KOPT-K1 (cell line): ENCODE measurements at regions not wholly inside any gene's neighbourhood (a gene's known extent, or its start where the extent isn't known, plus 50 kb on each side); places are given as distances from the start of the nearest gene placed in this dataset.

Experiments
- H3K27ac ChIP-seq: fragments of 200-600 bp; sonication (generic); 2 replicates; pipeline ENCODE4 v1.5.1; 2016; ENCODE audit warnings: antibody characterized with exemption, mild to moderate bottlenecking, low read depth, low read length; ENCODE audit not compliant: poor library complexity, severe bottlenecking
- H3K36me3 ChIP-seq: fragments of 200-600 bp; sonication (generic); 2 replicates; pipeline ENCODE4 v1.5.1; 2017; ENCODE audit warnings: antibody characterized with exemption, mild to moderate bottlenecking, low read length, moderate library complexity; ENCODE audit not compliant: insufficient read depth
- H3K9me3 ChIP-seq: fragments of 200-600 bp; sonication (generic); 2 replicates; pipeline ENCODE4 v1.5.1; 2017; ENCODE audit warnings: antibody characterized with exemption, low read length, mild to moderate bottlenecking; ENCODE audit not compliant: insufficient read depth, poor library complexity, severe bottlenecking

GRCh38 chr20:1830240-1830639 lies 65.0 kb upstream of the SIRPA start:
- Histone ChIP-seq H3K27ac (no peak overlapping the region), H3K9me3 (no peaks in the 10 kb centered on the region), H3K36me3 (no peaks in the 10 kb centered on the region)

- Histone ChIP-seq H3K27ac (no peak overlapping the region), H3K36me3 (no peaks in the 10 kb centered on the region)
Measured at GRCh38 chr20:1829531-1829930, 65.7 kb upstream of the SIRPA start.

GRCh38 chr20:1828786-1829131 lies 66.4 kb upstream of the SIRPA start:
- Histone ChIP-seq H3K9me3 (peaks cover 7% of the 10 kb centered on the region), H3K36me3 (no peaks in the 10 kb centered on the region), H3K27ac (no peak overlapping the region)

More at GRCh38 chr20:1829531-1829930, 65.7 kb upstream of the SIRPA start:
- H3K9me3 ChIP-seq: no peaks in the 10 kb centered on the region

GRCh38 chr20:1827974-1828785 lies 67.0 kb upstream of the SIRPA start:
- H3K36me3 ChIP-seq: no peaks in the 10 kb centered on the region
- H3K27ac ChIP-seq: no peak overlapping the region
- peaks cover 11% of the 10 kb centered on the region for H3K9me3 ChIP-seq

GRCh38 chr20:1827510-1827973 lies 67.7 kb upstream of the SIRPA start:
- no peak overlapping the region for H3K27ac ChIP-seq
- peaks cover 18% of the 10 kb centered on the region for H3K9me3 ChIP-seq
- H3K36me3 ChIP-seq: no peaks in the 10 kb centered on the region

GRCh38 chr20:1825938-1826445 lies 69.2 kb upstream of the SIRPA start:
- peaks cover 30% of the 10 kb centered on the region for H3K9me3 ChIP-seq
- no peaks in the 10 kb centered on the region for H3K36me3 ChIP-seq
- H3K27ac ChIP-seq: no peak overlapping the region

- Histone ChIP-seq H3K27ac (no peak overlapping the region), H3K36me3 (no peaks in the 10 kb centered on the region), H3K9me3 (peaks cover 33% of the 10 kb centered on the region)
Measured at GRCh38 chr20:1825507-1825906, 69.7 kb upstream of the SIRPA start.

- peaks cover 34% of the 10 kb centered on the region for H3K9me3 ChIP-seq
- H3K36me3 ChIP-seq: no peaks in the 10 kb centered on the region
- no peak overlapping the region for H3K27ac ChIP-seq
Measured at GRCh38 chr20:1824834-1825233, 70.4 kb upstream of the SIRPA start.

GRCh38 chr20:1824181-1824580 lies 71.0 kb upstream of the SIRPA start:
- Histone ChIP-seq H3K36me3 (no peaks in the 10 kb centered on the region), H3K27ac (no peak overlapping the region), H3K9me3 (peaks cover 34% of the 10 kb centered on the region)

GRCh38 chr20:1823450-1823844 lies 71.8 kb upstream of the SIRPA start:
- H3K9me3 ChIP-seq: peaks cover 34% of the 10 kb centered on the region
- H3K36me3 ChIP-seq: no peaks in the 10 kb centered on the region
- no peak overlapping the region for H3K27ac ChIP-seq

- H3K9me3 ChIP-seq: peaks cover 34% of the 10 kb centered on the region
- no peak overlapping the region for H3K27ac ChIP-seq
Measured at GRCh38 chr20:1822564-1823449, 72.4 kb upstream of the SIRPA start.

GRCh38 chr20:1820138-1821079 lies 74.8 kb upstream of the SIRPA start:
- peaks cover 34% of the 10 kb centered on the region for H3K9me3 ChIP-seq
- no peak overlapping the region for H3K27ac ChIP-seq
- H3K36me3 ChIP-seq: no peaks in the 10 kb centered on the region

More at GRCh38 chr20:1822564-1823449, 72.4 kb upstream of the SIRPA start:
- H3K36me3 ChIP-seq: no peaks in the 10 kb centered on the region

GRCh38 chr20:1819311-1820137 lies 75.7 kb upstream of the SIRPA start:
- Histone ChIP-seq H3K9me3 (peaks cover 34% of the 10 kb centered on the region), H3K27ac (no peak overlapping the region), H3K36me3 (no peaks in the 10 kb centered on the region)

GRCh38 chr20:1818895-1819294 lies 76.3 kb upstream of the SIRPA start:
- H3K36me3 ChIP-seq: no peaks in the 10 kb centered on the region
- H3K27ac ChIP-seq: no peak overlapping the region
- H3K9me3 ChIP-seq: peaks cover 28% of the 10 kb centered on the region
